Lung (tissue), 11 donors: ENCODE measurements at regions not wholly inside any gene's neighbourhood (a gene's known extent, or its start where the extent isn't known, plus 50 kb on each side); places are given as distances from the start of the nearest gene placed in this dataset.
A peak's percentile ranks its signal among the peaks of the same experiment; 100 is the strongest.

Experiments
- ATAC-seq: fragments of 200-7000 bp; cut with Tn5 transposase; one replicate; pipeline ENCODE4 v1.9.1; 2020; ENCODE audit warnings: moderate number of reproducible peaks; ENCODE audit not compliant: insufficient read depth, low FRiP score
- DNase-seq, 3 donors: peaks; one replicate each; pipeline ENCODE4 v3.0.0-alpha.2; 2013 to 2017
- H3K27ac ChIP-seq, 2 donors: one replicate each; pipeline ENCODE4 v1.5.1; 2013; ENCODE audit warnings: mild to moderate bottlenecking in 2 of 2, moderate library complexity in 2 of 2, control low read depth in 1 of 2, inconsistent platforms in 1 of 2, low read depth in 1 of 2, low read length in 1 of 2
- H3K27me3 ChIP-seq, 3 donors: one replicate each; pipeline ENCODE4 v1.5.1; 2013; ENCODE audit warnings: low read length in 2 of 3; ENCODE audit not compliant: control insufficient read depth in 3 of 3, insufficient read depth in 3 of 3
- H3K36me3 ChIP-seq, 4 donors: one replicate each; pipeline ENCODE4 v1.5.1; 2013; ENCODE audit warnings: low read length in 4 of 4, mild to moderate bottlenecking in 1 of 4, moderate library complexity in 1 of 4; ENCODE audit not compliant: control insufficient read depth in 4 of 4, insufficient read depth in 4 of 4
- H3K4me1 ChIP-seq, 5 donors: one replicate each; pipeline ENCODE4 v1.5.1; 2013; ENCODE audit warnings: low read length in 5 of 5, mild to moderate bottlenecking in 2 of 5, moderate library complexity in 1 of 5; ENCODE audit not compliant: control insufficient read depth in 5 of 5, insufficient read depth in 5 of 5
- H3K4me3 ChIP-seq: one replicate; pipeline ENCODE4 v1.5.1; 2013; ENCODE audit warnings: mild to moderate bottlenecking, control low read depth, moderate library complexity
- H3K9ac ChIP-seq, 2 donors: one replicate each; pipeline ENCODE4 v1.5.1; 2013; ENCODE audit warnings: low read length in 2 of 2, control low read depth in 1 of 2; ENCODE audit not compliant: insufficient read depth in 1 of 2
- H3K9me3 ChIP-seq, 4 donors: one replicate each; pipeline ENCODE4 v1.5.1; 2013; ENCODE audit warnings: low read length in 3 of 4, mild to moderate bottlenecking in 1 of 4, moderate library complexity in 1 of 4; ENCODE audit not compliant: control insufficient read depth in 4 of 4, insufficient read depth in 3 of 4
- CTCF ChIP-seq: IDR thresholded peaks from 2 replicates; pipeline ENCODE4 v1.5.1; 2012; ENCODE audit warnings: mild to moderate bottlenecking; ENCODE audit errors: control extremely low read depth, extremely low read depth
- WGBS, 2 donors: extraction: QIAGEN DNeasy Blood & Tissue Kit; methylation state at CpG; one replicate each; pipeline ENCODE4 v1.1.7; 2013; 5-methylcytosine and 5-hydroxymethylcytosine counted together
- donor health status: control.
- donor health status: control.
- donor health status: Bipolar disorder and iron deficiency.
- donor health status: healthy.
- donor health status: DM: yes; HTN: yes; CAD: no.

- no peaks in the 10 kb centered on the region for H3K27me3 ChIP-seq
- peak; percentile 41 to 65 (median 60) for DNase-seq
- H3K9ac ChIP-seq = no peak overlapping the region
- no peaks in the 10 kb centered on the region for H3K36me3 ChIP-seq
- peak; percentile 47 for ATAC-seq
- WGBS, 2 donors = 22 to 23% methylated on average over 17 of the region's 17 CpGs
- peak overlapping the region; percentile 79 to 95 for H3K27ac ChIP-seq
- H3K4me1 ChIP-seq = peaks cover 8 to 41% (median 16%) of the 10 kb centered on the region in 5 donors
- no peak for TF ChIP-seq CTCF
- no peaks in the 10 kb centered on the region for H3K9me3 ChIP-seq
- no peak overlapping the region for H3K4me3 ChIP-seq
These were observed 210.3 kb downstream of the TOMM20 start for GRCh38 chr1:234918181-234918841.

GRCh38 chr1:234917495-234918180, 211.0 kb downstream of the TOMM20 start:
- Histone ChIP-seq H3K9me3 (no peaks in the 10 kb centered on the region), H3K4me1 (peaks cover 8 to 41% (median 22%) of the 10 kb centered on the region in 5 donors), H3K27ac (peak overlapping the region; percentile 77 to 95), H3K4me3 (no peak overlapping the region), H3K27me3 (no peaks in the 10 kb centered on the region), H3K9ac (no peak overlapping the region), H3K36me3 (no peaks in the 10 kb centered on the region)
- ATAC-seq (no peak), DNase-seq (no peak)
- TF ChIP-seq CTCF = no peak
- 74 to 87% methylated on average over 23 of the region's 23 CpGs for WGBS, 2 donors

- DNase-seq (no peak), ATAC-seq (no peak)
- peaks cover 8 to 41% (median 28%) of the 10 kb centered on the region in 5 donors for H3K4me1 ChIP-seq
- no peak overlapping the region for H3K4me3 ChIP-seq
- peak overlapping the region; percentile 33 to 77 for H3K27ac ChIP-seq
- 79 to 90% methylated on average over 4 of the region's 4 CpGs for WGBS, 2 donors
- H3K27me3 ChIP-seq = no peaks in the 10 kb centered on the region
- no peaks in the 10 kb centered on the region for H3K9me3 ChIP-seq
- TF ChIP-seq CTCF = no peak
- no peak overlapping the region for H3K9ac ChIP-seq
- no peaks in the 10 kb centered on the region for H3K36me3 ChIP-seq
These were observed 211.8 kb downstream of the TOMM20 start for GRCh38 chr1:234916840-234917239.
